Left renal cortex interstitium (tissue), 4 donors: ENCODE measurements at regions not wholly inside any gene's neighbourhood (a gene's known extent, or its start where the extent isn't known, plus 50 kb on each side); places are given as distances from the start of the nearest gene placed in this dataset.
"Not testable (repeated sequence)": the region's sequence is repeated elsewhere in the genome, so short reads cannot be mapped to it uniquely, and the experiment has no call there.

Experiments
- DNase-seq, 4 donors: peaks; one replicate each; pipeline ENCODE4 v3.0.0-alpha.2; 2013; ENCODE audit warnings: low read depth in 4 of 4, low spot score in 2 of 4, missing footprints in 1 of 4

- no peak for DNase-seq
These were observed 280.3 kb upstream of the PROK2 start for GRCh38 chr3:72065236-72065635.

DNA sequence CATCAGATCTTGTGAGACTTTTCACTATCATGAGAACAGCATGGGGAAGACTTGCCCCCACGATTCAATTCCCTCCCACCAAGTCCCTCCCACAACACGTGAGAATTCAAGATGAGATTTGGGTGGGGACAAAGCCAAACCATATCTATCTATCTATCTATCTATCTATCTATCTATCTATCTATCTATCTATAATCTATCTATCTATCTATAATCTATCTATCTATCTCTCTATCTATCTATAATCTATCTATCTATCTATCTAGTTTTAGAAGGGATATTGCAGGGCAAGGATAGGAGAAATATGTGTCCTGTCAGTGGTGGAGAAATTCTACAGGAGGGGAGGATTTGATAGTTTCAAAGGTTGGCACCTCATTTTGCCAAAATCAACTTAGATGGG is 279.8 kb upstream of the PROK2 start:
- not testable (repeated sequence) for DNase-seq

DNA sequence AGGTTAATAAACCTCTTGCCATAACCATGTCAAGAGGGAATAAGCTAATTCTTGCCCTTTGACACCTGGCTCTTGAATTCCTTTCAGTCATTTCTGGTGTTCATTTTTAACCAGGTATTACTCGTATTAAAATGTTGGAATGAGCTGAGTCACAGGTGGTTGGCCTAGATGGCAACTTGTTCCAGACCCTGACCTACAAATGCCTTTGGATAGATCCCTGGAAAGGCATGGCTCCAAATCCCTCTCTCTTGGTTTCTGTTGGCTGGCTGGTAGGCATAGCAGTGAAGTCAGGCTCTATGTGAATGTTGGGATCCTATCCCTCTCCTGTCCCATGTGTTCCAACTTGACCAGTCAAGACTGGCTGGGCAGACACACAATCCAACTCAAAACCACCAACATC is 277.1 kb upstream of the PROK2 start:
- no peak for DNase-seq

DNA sequence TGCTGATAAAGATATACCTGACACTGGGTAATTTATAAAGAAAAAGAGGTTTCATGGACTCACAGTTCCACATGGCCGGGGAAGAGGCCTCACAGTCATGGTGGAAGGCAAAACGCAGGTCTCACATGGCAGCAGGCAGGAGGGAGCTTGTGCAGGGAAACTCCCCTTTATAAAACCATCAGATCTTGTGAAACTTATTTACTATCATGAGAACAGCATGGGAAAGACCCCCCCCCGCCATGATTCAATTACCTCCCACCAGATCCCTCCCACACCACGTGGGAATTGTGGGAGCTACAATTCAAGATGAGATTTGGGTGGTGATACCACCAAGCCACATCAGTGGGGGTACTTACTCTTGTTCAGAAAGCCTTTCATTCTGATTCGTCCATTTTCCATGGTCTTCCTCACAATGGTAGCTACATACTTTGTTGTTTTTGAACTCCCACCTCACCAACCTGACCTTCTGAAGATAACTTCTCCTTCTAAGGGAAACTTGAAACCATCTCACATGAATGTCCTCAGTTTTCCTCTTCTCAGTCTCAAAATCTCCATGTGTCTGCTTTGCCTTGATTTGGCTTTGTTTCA is 275.6 kb upstream of the PROK2 start:
- DNase-seq = no peak

DNA sequence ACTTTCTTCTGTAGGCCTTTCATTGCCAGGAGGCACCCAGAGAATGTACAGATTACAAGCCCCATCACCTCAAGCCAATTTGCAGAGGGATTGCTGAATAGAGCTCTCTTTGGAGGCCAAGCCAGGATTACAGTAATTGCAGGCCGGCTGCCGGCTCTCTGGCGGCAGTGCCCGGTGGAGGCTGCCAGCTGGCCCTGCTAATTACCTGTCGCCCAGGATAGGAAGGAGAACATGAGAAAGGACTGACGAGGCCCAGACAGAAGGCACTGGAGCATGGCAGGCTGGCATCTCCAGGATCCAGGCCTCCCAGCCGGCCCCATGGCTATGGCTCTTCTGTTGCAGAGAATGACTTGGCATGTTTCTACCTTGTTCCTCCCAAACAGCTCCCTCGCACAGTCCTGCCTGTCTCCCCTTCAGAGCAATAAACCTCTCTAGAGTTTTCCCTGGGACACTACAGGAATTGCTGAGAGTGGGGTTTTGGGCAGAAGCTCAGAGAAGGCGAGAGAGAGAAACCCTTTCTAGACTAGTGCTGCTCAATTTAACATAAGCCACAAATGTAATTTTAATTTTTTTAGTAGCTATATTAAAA is 273.6 kb upstream of the PROK2 start:
- DNase-seq = no peak

- no peak for DNase-seq
These were observed 270.5 kb upstream of the PROK2 start for GRCh38 chr3:72055436-72055835.

GRCh38 chr3:72054976-72055375 is 270.0 kb upstream of the PROK2 start:
- DNase-seq = no peak

- no peak for DNase-seq
These were observed 268.0 kb upstream of the PROK2 start for GRCh38 chr3:72052841-72053409.

- no peak for DNase-seq
These were observed 265.8 kb upstream of the PROK2 start for GRCh38 chr3:72050771-72051170.

GRCh38 chr3:72050048-72050632 is 265.2 kb upstream of the PROK2 start:
- DNase-seq = no peak

DNA sequence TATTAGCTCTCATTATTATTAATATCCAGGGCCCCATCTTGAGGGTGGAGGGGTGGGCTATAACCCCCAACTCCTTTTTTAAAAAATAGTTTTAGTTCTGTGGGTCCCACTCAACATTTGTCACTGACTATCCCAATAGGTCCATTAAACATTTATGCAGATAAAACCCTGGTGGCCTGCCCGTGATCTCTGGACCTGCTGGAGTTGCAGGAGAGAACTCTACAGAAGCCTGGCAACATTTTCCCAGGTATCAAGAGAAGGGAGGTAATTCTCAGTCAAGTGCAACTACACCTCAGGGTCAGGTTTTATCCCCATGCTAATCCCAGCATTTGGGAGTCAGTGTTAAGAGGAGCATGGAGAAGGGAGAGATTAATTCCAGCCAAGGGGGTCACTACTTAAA is 264.4 kb upstream of the PROK2 start:
- no peak for DNase-seq

DNA sequence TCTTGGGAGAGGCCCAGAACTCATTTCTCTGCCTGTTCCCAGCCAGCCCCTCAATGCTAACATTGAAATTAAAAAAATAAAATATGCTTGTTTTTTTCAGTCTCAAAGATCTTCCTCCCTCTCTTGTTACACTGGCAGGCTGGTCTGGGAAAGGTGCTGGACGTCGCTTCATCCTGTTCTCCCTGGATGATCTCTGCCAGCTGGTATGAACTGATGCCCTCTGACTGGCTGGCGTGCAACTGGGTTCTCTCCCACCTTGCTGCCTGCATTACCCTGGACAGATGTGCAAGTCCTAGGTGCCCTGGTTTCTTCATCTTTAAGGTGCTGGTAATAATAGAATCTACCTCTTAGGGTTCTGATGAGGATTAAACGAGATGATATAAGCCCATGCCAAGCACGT is 263.9 kb upstream of the PROK2 start:
- DNase-seq = no peak

DNA sequence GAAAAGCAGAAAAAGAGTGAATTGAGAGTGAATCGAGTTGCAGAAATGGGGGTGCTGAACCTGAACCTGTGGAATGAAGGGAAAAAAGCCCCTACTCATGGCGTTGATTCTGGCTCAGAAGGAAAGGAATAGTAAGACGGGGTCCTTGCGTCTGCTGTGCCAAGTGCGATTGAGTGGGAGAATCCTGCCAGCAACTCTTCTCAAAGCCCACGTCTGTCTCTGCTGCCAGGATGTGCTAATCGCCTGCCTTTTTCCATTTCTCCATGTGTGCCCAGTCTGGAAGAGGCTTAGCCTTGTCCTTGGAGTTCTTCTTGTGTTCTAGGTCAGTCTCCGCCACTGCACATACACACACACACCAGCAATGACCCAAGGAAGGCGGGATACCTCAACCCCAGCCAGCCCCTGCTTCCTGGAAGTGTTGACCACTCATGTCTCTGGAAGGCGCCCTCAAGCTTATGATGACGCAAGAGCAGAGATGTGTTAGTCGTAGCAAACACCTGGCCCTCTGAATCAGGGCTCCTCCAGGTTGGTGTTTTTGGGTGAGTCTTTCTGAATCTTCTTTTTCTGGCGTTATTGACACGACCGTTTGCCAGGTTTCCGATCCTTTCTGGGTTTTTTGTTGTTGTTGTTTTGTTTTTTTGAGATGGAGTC is 262.4 kb upstream of the PROK2 start:
- DNase-seq = no peak

DNA sequence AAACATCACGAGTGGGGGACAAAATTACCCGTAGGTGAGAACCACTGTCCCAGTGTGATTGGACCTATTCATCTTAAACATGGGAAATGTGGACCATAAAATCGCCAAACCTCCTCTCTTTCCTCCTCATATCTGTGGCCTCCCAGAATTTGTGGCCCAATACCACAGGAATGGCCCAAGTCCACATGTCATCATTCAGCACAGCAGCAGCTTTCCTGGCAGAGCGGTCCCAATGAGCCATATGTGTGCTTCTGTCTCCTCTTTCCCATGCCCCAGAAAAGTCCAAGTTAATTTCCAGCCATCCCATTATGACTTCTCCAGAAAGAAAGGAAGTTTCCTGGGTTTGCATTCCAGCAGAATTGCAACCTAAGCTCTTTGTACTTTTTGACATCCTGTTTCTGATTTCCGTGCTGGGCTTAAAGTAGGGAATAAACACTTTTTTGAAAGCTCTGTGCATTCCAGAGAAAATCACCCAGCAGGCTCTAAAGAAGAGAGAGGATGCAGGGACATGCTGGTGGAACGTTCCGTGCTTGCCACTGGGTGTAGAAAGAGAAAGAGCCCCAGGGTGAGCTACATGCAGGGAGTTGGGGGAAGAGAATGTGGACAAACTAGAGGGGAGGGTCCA is 259.4 kb upstream of the PROK2 start:
- no peak for DNase-seq

DNA sequence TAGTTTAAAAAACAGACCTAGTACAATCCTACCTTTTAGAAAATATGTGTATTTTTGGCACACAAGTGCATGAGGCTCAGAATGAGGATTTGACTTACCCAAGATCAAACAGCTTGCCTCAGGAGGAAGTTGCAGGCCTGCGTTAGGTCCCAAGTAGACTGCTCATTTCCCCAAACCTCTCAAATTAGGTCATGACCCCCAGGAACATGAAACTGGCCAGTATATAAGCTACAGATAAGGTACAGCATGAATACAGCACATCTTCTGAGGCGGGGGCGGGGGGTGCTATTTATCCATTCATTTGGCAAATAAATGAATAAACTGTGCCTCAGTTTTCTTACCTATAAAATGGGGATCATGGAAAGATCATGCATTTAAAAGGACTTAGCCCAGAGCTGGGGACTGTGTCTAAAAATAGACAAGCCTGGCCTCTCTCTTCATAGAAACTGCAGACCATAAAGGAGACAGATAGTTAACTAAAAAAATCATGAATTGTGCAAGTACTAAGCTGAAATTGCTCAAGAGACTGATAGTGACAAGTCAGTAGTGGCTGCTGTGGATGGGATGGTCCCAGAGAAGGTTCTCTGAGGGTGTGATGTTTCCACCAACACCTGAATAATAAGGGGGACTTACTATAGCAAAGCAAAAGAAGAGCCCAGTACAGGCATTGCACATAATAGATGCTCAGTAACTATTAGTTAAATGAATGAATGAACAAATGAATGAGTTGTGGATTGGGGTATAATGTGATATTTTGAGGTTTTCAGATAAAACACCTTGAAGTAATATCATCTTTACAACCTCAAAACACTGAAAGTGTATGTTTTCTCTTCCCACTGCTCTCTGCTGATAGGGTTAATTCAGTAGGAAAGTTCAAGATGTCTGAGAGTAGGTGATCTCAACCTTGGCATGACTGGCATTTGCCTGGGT is 258.5 kb upstream of the PROK2 start:
- DNase-seq = no peak

DNA sequence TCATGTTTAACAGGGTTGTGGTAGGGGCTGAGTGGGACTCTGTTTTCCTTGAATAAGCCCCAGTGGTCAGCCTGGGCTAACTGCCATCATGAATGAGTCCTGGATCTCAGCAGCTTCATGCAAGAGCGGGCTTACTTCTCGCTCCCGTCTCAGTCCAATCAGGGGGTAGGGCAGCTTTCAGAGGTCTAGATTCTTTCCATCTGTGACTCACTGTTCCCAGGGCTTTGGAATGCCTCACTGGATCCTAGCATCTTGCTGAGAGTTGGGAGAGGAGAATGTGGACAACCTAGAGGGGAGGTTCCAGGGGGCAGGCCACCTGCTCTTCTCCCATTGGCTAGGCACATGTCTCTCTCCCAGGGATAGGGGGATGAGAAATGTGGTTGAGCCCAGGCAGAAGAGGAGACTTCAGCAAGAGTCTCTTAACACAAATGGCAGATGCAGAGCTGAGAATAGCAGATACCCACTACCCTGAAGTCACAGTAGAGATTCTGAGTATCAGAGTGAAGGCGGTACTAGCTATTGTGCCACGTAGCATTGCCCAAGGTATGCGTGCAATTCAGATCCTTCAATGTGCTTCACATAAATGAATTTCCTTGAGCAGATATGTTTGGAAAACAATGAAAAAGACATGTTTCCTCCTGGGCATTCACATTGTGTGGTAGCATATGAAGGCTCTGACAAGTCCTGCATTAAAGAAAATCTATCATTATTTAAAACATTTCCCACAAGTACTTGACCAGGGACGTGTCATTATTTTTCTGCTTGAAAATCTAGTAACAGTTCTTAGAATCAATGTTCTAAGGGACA is 257.7 kb upstream of the PROK2 start:
- no peak for DNase-seq

- DNase-seq = no peak
These were observed 256.6 kb upstream of the PROK2 start for GRCh38 chr3:72041511-72041910.

DNA sequence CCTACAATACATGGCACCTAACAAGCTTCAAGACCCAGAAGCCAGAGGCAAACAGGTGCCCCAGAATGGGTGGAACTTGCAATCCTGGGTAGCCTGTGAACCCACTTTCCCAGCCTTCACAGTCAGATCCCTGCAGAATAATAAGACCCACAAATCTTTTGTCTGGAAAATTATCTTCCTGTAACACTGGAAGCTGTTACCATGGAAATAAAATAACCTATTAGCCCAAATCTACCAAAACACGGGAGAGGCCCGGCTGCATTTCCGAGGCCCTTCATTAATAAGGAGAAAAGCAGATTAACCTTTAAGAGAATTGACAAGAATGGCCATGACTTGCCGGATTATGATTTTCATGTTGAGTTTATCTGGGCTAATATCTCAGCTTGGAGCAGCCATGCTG is 256.1 kb upstream of the PROK2 start:
- DNase-seq = no peak

GRCh38 chr3:72039677-72040076 is 254.7 kb upstream of the PROK2 start:
- no peak for DNase-seq
